ENCODE measurements at regions not wholly inside any gene's neighbourhood (a gene's known extent, or its start where the extent isn't known, plus 50 kb on each side); places are given as distances from the start of the nearest gene placed in this dataset.
"Not testable (repeated sequence)": the region's sequence is repeated elsewhere in the genome, so short reads cannot be mapped to it uniquely, and the experiment has no call there.

- DNase-seq, result not testable (repeated sequence)
These were observed 258.7 kb downstream of the ABCC12 start for GRCh38 chr16:47897105-47897504.

GRCh38 chr16:47895146-47895545, 260.6 kb downstream of the ABCC12 start:
- no peak for DNase-seq

- DNase-seq, result no peak
These were observed 262.8 kb downstream of the ABCC12 start for GRCh38 chr16:47892999-47893398.

GRCh38 chr16:47888734-47889133, 267.1 kb downstream of the ABCC12 start:
- no peak for DNase-seq

GRCh38 chr16:47888142-47888541, 267.7 kb downstream of the ABCC12 start:
- peak; percentile 54 for DNase-seq

GRCh38 chr16:47887496-47887895, 268.3 kb downstream of the ABCC12 start:
- DNase-seq, result peak; percentile 30

- DNase-seq, result peak; percentile 32
These were observed 269.0 kb downstream of the ABCC12 start for GRCh38 chr16:47886631-47887415.

GRCh38 chr16:47886139-47886538, 269.7 kb downstream of the ABCC12 start:
- DNase-seq, result no peak

GRCh38 chr16:47885489-47885888, 270.3 kb downstream of the ABCC12 start:
- no peak for DNase-seq

- no peak for DNase-seq
These were observed 271.6 kb downstream of the ABCC12 start for GRCh38 chr16:47884116-47884725.

GRCh38 chr16:47881574-47881973, 274.2 kb downstream of the ABCC12 start:
- DNase-seq, result no peak

GRCh38 chr16:47880653-47881052, 275.1 kb downstream of the ABCC12 start:
- no peak for DNase-seq

GRCh38 chr16:47877166-47877565, 278.6 kb downstream of the ABCC12 start:
- DNase-seq, result no peak

- DNase-seq, result no peak
These were observed 279.3 kb downstream of the ABCC12 start for GRCh38 chr16:47876511-47876910.

GRCh38 chr16:47873434-47873833, 282.4 kb downstream of the ABCC12 start:
- no peak for DNase-seq

GRCh38 chr16:47872225-47872624, 283.6 kb downstream of the ABCC12 start:
- DNase-seq, result no peak

- DNase-seq, result no peak
These were observed 289.4 kb downstream of the ABCC12 start for GRCh38 chr16:47866423-47866822.

- no peak for DNase-seq
These were observed 290.4 kb downstream of the ABCC12 start for GRCh38 chr16:47865337-47865855.

GRCh38 chr16:47864262-47864661, 291.5 kb downstream of the ABCC12 start:
- not testable (repeated sequence) for DNase-seq

- no peak for DNase-seq
These were observed 293.8 kb downstream of the ABCC12 start for GRCh38 chr16:47861999-47862398.

GRCh38 chr16:47858333-47858982, 297.3 kb downstream of the ABCC12 start:
- no peak for DNase-seq

- DNase-seq, result no peak
These were observed 300.4 kb downstream of the ABCC12 start for GRCh38 chr16:47855431-47855830.

GRCh38 chr16:47854737-47855136, 301.1 kb downstream of the ABCC12 start:
- no peak for DNase-seq

GRCh38 chr16:47852991-47853390, 302.8 kb downstream of the ABCC12 start:
- no peak for DNase-seq
